ENCODE measurements at regions not wholly inside any gene's neighbourhood (a gene's known extent, or its start where the extent isn't known, plus 50 kb on each side); places are given as distances from the start of the nearest gene placed in this dataset.

DNA sequence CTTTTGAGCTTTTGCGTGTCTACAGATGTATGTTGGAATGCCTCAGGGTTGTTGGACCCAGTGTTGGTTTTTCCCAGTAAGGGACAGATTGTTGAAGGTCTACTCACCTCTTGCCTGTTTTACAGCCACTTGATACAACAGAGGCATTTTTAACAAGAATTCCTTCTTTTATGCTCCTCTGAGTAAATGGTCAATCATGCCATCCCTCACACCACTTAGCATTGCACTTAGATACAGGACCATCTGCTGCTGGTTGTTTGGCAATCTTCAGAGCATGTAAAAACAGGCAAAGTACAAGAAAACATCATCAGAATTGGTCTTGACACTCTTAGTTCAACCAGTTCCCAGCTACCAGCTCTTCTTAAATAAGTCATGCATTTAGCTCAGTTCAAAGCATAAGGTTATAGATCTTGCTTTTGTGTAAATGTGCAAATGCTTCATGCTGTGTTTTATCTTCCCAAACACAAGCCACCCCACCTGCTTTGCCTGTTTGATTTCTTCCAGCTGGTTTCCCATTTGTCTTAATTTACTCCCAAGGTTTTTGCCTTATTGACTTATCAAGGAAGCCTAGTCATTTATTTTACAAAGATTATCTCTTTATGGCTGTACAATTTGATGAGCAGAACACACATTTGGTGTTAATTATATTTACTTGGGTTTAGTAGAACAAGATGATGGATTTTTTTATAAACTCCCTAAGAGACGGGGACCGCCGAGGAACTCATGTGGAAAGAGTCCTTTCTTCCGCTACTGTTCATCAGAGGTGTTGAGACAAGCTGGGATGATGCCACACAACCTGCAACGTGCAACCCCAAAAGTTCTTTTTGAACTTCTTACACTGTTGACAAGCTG, 136.6 kb downstream of the AHR start:
- TF ChIP-seq, protein P1, sequence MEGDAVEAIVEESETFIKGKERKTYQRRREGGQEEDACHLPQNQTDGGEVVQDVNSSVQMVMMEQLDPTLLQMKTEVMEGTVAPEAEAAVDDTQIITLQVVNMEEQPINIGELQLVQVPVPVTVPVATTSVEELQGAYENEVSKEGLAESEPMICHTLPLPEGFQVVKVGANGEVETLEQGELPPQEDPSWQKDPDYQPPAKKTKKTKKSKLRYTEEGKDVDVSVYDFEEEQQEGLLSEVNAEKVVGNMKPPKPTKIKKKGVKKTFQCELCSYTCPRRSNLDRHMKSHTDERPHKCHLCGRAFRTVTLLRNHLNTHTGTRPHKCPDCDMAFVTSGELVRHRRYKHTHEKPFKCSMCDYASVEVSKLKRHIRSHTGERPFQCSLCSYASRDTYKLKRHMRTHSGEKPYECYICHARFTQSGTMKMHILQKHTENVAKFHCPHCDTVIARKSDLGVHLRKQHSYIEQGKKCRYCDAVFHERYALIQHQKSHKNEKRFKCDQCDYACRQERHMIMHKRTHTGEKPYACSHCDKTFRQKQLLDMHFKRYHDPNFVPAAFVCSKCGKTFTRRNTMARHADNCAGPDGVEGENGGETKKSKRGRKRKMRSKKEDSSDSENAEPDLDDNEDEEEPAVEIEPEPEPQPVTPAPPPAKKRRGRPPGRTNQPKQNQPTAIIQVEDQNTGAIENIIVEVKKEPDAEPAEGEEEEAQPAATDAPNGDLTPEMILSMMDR (IDR thresholded peaks at IDR 0.05), result no peak
- no peak for TF ChIP-seq POLR2A (IDR thresholded peaks at IDR 0.05)
